Keratinocyte (primary cell): ENCODE measurements at regions not wholly inside any gene's neighbourhood (a gene's known extent, or its start where the extent isn't known, plus 50 kb on each side); places are given as distances from the start of the nearest gene placed in this dataset.

Experiments
- CTCF ChIP-seq, 3 experiments: IDR thresholded peaks in 1 of 3; conservative IDR thresholded peaks in 1 of 3; optimal IDR thresholded peaks in 1 of 3; 2 replicates in 2 of 3; 3 replicates in 1 of 3; pipeline versions ENCODE3 to v1.5.1; 2011; ENCODE audit warnings: low read length in 3 of 3, mild to moderate bottlenecking in 3 of 3, moderate library complexity in 2 of 3, control low read depth in 1 of 3, inconsistent platforms in 1 of 3; ENCODE audit not compliant: insufficient read depth in 2 of 3; ENCODE audit errors: extremely low read depth in 1 of 3
- EZH2 ChIP-seq: IDR thresholded peaks from one replicate; pipeline ENCODE4 v1.6.1; 2012; ENCODE audit warnings: inconsistent platforms, mild to moderate bottlenecking, low read length, moderate library complexity

- TF ChIP-seq CTCF (optimal IDR thresholded peaks at IDR 0.05 in 1 of 3, IDR thresholded peaks at IDR 0.05 in 1 of 3, conservative IDR thresholded peaks at IDR 0.05 in 1 of 3; ENCODE audit: extremely low read depth in 1 of 3, insufficient read depth in 2 of 3, low read length in 3 of 3) (no peak), EZH2 (no peak)
Observed at GRCh38 chr4:3644849-3645627, 112.8 kb upstream of the LRPAP1 start.
